Common myeloid progenitor, CD34-positive (primary cell): ENCODE measurements at regions not wholly inside any gene's neighbourhood (a gene's known extent, or its start where the extent isn't known, plus 50 kb on each side); places are given as distances from the start of the nearest gene placed in this dataset.

Experiments
- CTCF ChIA-PET: fragments of 350-600 bp; sonication (Branson Sonifier 250); formaldehyde crosslinking; loops from one replicate; lab custom pipeline; 2021; ENCODE audit warnings: antibody characterized with exemption; lab: Charles Lee
- POLR2A ChIA-PET: fragments of 350-600 bp; sonication (Branson Sonifier 250); formaldehyde crosslinking; loops from one replicate; lab custom pipeline; 2021; ENCODE audit warnings: antibody characterized with exemption; lab: Charles Lee
- DNase-seq, 3 donors: peaks; one replicate each; pipeline versions ENCODE4 v3.0.0 to v3.0.0-alpha.2; 2013
- H3K27ac ChIP-seq, 2 experiments: 1 replicate in 1 of 2; 2 replicates in 1 of 2; pipeline ENCODE4 v1.7.0; 2013; ENCODE audit warnings: inconsistent platforms in 2 of 2, low read length in 2 of 2, mild to moderate bottlenecking in 2 of 2, low read depth in 1 of 2, moderate library complexity in 1 of 2; ENCODE audit not compliant: severe bottlenecking in 2 of 2, insufficient read depth in 1 of 2, poor library complexity in 1 of 2
- H3K27me3 ChIP-seq, 5 experiments: replicated peaks in 2 of 5; 1 replicate in 3 of 5; 2 replicates in 2 of 5; pipeline versions ENCODE4 v1.6.1 to v1.7.0; 2013; ENCODE audit warnings: low read length in 4 of 5, mild to moderate bottlenecking in 2 of 5, moderate library complexity in 2 of 5, inconsistent platforms in 1 of 5; ENCODE audit not compliant: insufficient read depth in 5 of 5, control insufficient read depth in 4 of 5
- H3K36me3 ChIP-seq, 4 experiments: 1 replicate in 2 of 4; 2 replicates in 2 of 4; pipeline versions ENCODE4 v1.6.1 to v1.7.0; 2013; ENCODE audit warnings: low read length in 3 of 4, control low read depth in 1 of 4, mild to moderate bottlenecking in 1 of 4; ENCODE audit not compliant: control insufficient read depth in 4 of 4, insufficient read depth in 4 of 4
- H3K4me1 ChIP-seq, 4 experiments: 1 replicate in 3 of 4; 2 replicates in 1 of 4; pipeline versions ENCODE4 v1.6.1 to v1.7.1; 2013; ENCODE audit warnings: low read length in 3 of 4, mild to moderate bottlenecking in 3 of 4, control low read depth in 1 of 4, inconsistent platforms in 1 of 4, moderate library complexity in 1 of 4; ENCODE audit not compliant: control insufficient read depth in 4 of 4, insufficient read depth in 4 of 4; ENCODE audit errors: control extremely low read depth in 1 of 4
- H3K4me3 ChIP-seq, 7 experiments: 1 replicate in 4 of 7; 2 replicates in 3 of 7; pipeline versions ENCODE4 v1.5.1 to v1.7.0; 2013; ENCODE audit warnings: mild to moderate bottlenecking in 7 of 7, low read length in 6 of 7, moderate library complexity in 6 of 7, inconsistent platforms in 2 of 7, low read depth in 2 of 7, control low read depth in 1 of 7; ENCODE audit not compliant: insufficient read depth in 4 of 7, control insufficient read depth in 1 of 7; ENCODE audit errors: extremely low read depth in 1 of 7
- H3K9me3 ChIP-seq, 5 experiments: 1 replicate in 4 of 5; 2 replicates in 1 of 5; pipeline versions ENCODE4 v1.6.1 to v1.7.1; 2013; ENCODE audit warnings: low read length in 4 of 5, mild to moderate bottlenecking in 2 of 5, inconsistent platforms in 1 of 5, low read depth in 1 of 5, moderate library complexity in 1 of 5; ENCODE audit not compliant: control insufficient read depth in 4 of 5, insufficient read depth in 2 of 5; ENCODE audit errors: control extremely low read depth in 1 of 5
- WGBS: methylation state at CpG from one replicate; pipeline ENCODE4 v1.1.5; 2013; ENCODE audit not compliant: insufficient coverage; 5-methylcytosine and 5-hydroxymethylcytosine counted together

DNA sequence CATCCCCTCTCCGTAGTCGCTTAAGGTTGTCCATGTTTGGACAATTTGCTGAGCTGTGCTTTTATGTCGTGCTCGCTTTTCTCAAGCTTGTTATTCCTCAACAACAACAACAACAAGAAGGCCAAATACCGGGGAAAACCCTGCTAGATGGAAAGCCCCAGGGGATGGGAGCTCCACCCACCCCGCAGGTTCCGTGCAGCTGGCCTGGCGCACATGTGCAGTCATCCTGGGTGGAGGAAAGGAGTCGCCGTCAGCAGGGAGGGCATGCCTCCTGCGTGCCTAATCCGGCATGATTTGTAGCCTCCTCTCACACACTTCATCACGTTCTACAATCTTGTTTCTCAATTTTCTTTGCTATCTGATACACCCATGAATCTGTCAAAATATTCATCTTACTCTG lies 87.4 kb upstream of the SALL3 start:
- ChIA-PET POLR2A (no interaction called here), CTCF (interaction anchor here (1.6 kb wide), 1 partner anchor 17 kb away, joined by 4 read pairs; no protein-coding TSS in a partner anchor)
- no peak overlapping the region for H3K4me3 ChIP-seq
- H3K36me3 ChIP-seq = no peaks in the 10 kb centered on the region
- no peaks in the 10 kb centered on the region for H3K27me3 ChIP-seq
- no peaks in the 10 kb centered on the region for H3K4me1 ChIP-seq
- H3K27ac ChIP-seq = no peak overlapping the region
- DNase-seq = no peak
- peaks cover 2 to 24% (median 11%) of the 10 kb centered on the region in 5 experiments for H3K9me3 ChIP-seq
- 97% methylated on average over 10 of the region's 13 CpGs for WGBS

DNA sequence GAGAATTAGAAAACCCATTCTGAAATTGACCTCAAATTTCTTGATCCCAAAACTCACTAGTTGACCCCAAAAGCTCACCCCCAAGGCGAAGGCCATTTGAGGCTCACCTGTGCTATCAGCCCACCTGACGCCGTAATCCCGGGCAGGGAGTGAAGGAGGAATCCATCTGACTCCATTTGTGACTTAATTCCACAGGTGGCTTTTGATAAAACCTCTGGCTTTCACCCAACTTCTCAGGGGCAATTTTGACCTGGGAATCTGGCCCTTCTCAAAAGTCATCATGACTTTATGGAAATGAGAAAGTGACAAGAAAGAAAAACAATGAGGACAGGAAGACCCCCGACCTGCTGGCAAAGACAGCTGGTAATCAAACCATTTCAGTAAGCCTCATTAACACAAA lies 86.9 kb upstream of the SALL3 start:
- WGBS = 95% methylated on average over 4 of the region's 5 CpGs
- Histone ChIP-seq H3K27me3 (no peaks in the 10 kb centered on the region), H3K27ac (no peak overlapping the region), H3K36me3 (no peaks in the 10 kb centered on the region), H3K4me1 (no peaks in the 10 kb centered on the region), H3K9me3 (peaks cover 2 to 24% (median 11%) of the 10 kb centered on the region in 5 experiments), H3K4me3 (no peak overlapping the region)
- CTCF ChIA-PET = interaction anchor here (1.6 kb wide), 1 partner anchor 17 kb away, joined by 4 read pairs; no protein-coding TSS in a partner anchor
- POLR2A ChIA-PET = no interaction called here
- no peak for DNase-seq

DNA sequence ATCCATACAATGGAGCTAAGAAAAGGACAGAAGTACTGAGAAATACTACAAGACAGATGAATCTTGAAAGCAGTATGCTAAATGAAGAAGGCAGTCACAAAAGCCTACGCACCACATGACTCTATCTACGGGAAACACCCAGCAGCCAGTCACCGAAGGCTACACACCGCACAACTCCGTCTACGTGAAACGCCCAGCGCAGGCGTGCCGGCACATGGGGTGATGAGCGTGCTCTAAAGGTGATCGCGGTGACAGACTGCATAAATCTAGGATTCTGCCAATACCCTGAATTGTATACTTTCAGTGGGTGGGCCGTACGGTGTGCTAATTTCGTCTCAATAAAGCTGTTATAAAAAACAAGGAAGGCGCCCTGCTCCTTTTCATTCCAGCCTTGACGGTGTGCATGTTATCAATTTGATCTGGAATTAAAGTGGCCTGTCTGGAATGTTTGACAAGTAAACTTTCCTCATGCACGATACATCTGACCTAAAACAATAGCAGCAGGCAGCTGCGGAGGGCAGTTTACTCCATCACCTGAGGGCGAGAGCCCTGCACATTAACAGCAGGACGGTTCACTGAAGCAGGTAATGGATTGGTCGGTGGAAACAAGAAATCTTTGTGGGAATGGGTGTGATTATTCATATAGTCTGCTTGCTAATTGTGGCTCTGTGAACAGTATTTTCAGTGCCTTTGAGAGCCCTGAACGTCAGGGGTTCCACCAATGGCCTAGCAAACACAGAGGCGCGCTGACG lies 86.2 kb upstream of the SALL3 start:
- ChIA-PET CTCF (no interaction called here), POLR2A (no interaction called here)
- WGBS = 92% methylated on average over 24 of the region's 27 CpGs
- H3K36me3 ChIP-seq = no peaks in the 10 kb centered on the region
- peaks cover 2 to 21% (median 11%) of the 10 kb centered on the region in 5 experiments for H3K9me3 ChIP-seq
- no peaks in the 10 kb centered on the region for H3K27me3 ChIP-seq
- no peak overlapping the region for H3K4me3 ChIP-seq
- no peak for DNase-seq
- H3K27ac ChIP-seq = no peak overlapping the region
- no peaks in the 10 kb centered on the region for H3K4me1 ChIP-seq

DNA sequence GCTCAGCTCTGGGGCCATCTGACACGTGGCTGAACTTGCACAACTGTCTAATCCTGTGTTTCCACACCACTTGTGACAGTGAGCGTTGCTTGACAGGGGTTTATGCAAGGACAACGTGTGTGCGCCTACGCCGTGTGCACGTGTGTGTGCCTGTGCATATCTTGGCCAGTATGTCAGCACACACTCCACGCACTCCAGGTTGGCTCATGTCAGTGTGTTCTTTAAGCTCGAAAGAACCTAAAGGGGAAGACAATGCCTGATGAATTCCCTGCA lies 85.6 kb upstream of the SALL3 start:
- H3K4me3 ChIP-seq = no peak overlapping the region
- 92% methylated on average over 9 of the region's 9 CpGs for WGBS
- POLR2A ChIA-PET = interaction anchor here (0.6 kb wide), 1 partner anchor 65 kb away, joined by 3 read pairs; no protein-coding TSS in a partner anchor
- no peaks in the 10 kb centered on the region for H3K36me3 ChIP-seq
- no peaks in the 10 kb centered on the region for H3K27me3 ChIP-seq
- CTCF ChIA-PET = no interaction called here
- H3K4me1 ChIP-seq = no peaks in the 10 kb centered on the region
- no peak overlapping the region for H3K27ac ChIP-seq
- DNase-seq = no peak
- peaks cover 0 to 16% (median 8%) of the 10 kb centered on the region in 5 experiments for H3K9me3 ChIP-seq

DNA sequence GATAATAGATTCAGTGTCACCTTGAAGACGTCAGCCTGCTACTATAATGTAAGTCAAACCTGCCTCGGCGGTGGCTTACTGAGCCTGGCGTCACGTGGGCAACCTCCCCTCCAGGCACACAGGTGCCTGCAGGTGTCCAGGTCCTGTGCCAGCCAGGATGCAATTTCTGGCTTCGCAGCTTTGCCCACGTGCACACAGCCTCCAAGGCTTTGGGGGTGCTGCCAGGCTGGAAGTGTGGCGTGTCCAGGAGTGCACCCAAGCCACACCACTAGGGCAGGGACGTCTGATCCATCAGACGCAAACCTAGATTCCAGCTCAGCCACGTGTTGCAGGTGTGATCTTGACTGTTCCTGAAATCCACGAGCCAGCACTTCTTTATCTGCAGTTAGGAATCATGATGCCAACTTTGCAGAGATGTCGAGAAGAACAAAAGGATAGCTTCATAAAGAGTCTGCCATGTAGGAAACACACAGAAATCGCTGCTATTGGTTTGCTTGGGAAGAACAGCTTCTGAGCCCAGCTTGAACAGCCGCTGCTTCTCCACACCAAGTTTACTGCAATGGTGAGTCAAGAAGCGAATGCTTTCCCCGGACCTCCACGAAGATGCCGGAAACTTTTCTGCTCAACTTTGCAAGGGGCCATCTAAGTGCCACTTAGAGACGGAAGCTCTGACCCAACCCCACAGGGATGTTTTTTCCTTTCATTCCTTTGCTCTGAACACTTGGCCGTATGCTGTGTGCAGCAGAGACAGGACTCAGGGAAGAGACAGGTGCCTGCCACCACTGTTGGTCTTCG lies 84.2 kb upstream of the SALL3 start:
- Histone ChIP-seq H3K27me3 (no peaks in the 10 kb centered on the region), H3K9me3 (peaks cover 0 to 10% (median 5%) of the 10 kb centered on the region in 5 experiments), H3K36me3 (no peaks in the 10 kb centered on the region), H3K27ac (no peak overlapping the region), H3K4me3 (no peak overlapping the region), H3K4me1 (no peaks in the 10 kb centered on the region)
- CTCF ChIA-PET = no interaction called here
- POLR2A ChIA-PET = no interaction called here
- no peak for DNase-seq
- WGBS = 90% methylated on average over 21 of the region's 22 CpGs

DNA sequence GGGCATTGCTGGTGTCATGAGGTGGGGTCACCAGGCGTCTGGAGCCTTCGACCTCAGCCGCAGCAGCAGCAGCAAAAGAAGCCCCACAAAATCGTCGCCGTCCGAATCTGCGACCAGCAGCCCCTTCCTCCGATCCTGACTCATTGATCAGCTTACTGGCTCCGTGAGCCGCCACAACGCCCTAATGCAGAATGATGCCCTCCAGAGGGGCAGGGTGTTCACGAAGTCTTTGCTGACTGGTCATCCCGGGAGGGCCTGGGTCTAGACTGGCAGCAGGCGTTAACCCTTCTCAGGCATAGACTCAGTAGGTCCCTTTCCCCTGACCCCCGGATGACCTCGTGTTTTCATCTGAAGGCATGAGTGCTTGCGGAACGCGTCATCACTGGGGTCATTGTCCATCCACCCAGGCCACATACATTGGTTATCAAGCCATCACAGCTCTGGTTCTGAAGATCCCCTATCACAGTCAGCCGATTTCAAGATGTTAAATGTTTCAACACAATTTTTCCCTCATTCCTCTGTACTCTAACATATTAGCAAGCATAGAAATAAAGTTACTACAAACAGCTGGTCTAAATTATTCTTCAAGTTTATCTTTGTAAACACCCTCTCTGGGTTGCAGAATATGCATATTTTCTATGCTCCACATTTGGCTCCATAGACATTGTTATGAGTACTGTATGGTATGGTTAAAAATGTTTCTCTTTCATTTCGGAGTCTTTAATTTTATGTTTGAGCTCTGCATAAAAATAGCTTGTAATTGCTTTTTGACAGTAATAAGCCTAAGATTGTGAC lies 83.3 kb upstream of the SALL3 start:
- WGBS = 94% methylated on average over 21 of the region's 22 CpGs
- H3K27ac ChIP-seq = no peak overlapping the region
- no peaks in the 10 kb centered on the region for H3K36me3 ChIP-seq
- H3K4me3 ChIP-seq = no peak overlapping the region
- H3K4me1 ChIP-seq = no peaks in the 10 kb centered on the region
- ChIA-PET POLR2A (no interaction called here), CTCF (no interaction called here)
- H3K9me3 ChIP-seq = peaks cover 0 to 8% (median 3%) of the 10 kb centered on the region in 5 experiments
- DNase-seq = no peak
- no peaks in the 10 kb centered on the region for H3K27me3 ChIP-seq
